NCI-H2029 (cell line): ENCODE measurements at regions not wholly inside any gene's neighbourhood (a gene's known extent, or its start where the extent isn't known, plus 50 kb on each side); places are given as distances from the start of the nearest gene placed in this dataset.
"Not testable (repeated sequence)": the region's sequence is repeated elsewhere in the genome, so short reads cannot be mapped to it uniquely, and the experiment has no call there.

Source experiments
- DNase-seq: peaks from one replicate; lab custom pipeline; 2025; lab: John Stamatoyannopoulos, UW

DNA sequence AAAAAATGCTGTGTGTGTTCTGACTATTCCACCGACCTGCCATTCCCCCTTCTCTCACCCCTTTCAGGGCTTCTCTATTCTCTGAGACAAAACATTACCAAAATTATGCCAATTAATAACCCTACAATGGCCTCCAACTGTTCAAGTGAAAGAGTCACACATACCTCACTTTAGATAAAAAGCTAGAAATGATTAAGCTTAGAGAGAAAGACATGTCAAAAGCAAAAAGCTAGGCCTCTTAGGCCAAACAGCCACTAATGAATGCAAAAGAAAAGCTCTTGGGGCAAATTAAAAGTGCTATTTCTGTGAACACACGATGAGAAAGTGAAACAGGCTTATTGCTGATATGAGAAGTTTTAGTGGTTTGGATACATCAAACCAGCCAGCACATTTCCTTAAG lies 279.6 kb upstream of the GRAMD2B start:
- DNase-seq = no peak

DNA sequence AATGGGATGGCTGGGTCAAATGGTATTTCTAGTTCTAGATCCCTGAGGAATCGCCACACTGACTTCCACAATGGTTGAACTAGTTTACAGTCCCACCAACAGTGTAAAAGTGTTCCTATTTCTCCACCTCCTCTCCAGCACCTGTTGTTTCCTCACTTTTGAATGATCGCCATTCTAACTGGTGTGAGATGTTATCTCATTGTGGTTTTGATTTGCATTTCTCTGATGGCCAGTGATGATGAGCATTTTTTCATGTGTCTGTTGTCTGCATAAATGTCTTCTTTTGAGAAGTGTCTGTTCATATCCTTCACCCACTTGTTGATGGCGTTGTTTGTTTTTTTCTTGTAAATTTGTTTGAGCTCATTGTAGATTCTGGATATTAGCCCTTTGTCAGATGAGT lies 272.9 kb upstream of the GRAMD2B start:
- not testable (repeated sequence) for DNase-seq

GRCh38 chr5:126155298-126155697 lies 267.9 kb upstream of the GRAMD2B start:
- not testable (repeated sequence) for DNase-seq

DNA sequence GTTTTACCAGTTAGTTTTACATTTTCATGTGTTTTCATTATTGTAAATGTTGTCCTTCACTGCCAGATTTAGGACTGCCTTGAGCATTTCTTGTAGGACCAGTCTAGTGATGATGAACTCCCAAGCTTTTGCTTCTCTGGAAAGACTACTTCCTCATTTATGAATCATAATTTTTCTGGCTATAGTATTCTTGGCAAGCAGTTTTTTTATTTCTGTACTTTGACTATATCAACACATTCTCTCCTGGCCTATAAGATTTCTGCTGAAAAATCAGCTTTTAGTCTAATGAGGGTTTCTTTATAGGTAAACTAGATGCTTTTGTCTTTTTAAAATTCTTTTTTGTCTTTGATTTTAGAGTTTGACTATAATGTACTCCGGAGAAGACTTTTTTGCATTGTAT lies 256.8 kb upstream of the GRAMD2B start:
- DNase-seq = no peak

DNA sequence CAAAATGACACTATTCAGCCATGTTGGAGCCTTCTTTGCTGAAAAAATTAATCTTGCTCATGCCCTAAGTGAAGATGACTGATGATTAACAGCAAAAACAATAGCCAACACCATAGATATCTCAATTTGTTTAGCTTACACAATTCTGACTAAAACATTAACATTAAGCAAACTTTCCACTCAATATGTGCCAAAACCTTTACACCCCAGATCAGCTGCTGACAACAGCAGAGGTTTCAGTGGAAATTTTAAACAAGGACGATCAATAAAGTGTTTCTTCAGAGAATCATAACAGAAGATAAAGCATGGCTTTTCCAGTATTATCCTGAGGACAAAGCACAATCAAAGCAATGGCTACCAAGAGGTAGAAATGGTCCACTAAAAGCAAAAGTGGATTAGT lies 254.4 kb upstream of the GRAMD2B start:
- DNase-seq = no peak

DNA sequence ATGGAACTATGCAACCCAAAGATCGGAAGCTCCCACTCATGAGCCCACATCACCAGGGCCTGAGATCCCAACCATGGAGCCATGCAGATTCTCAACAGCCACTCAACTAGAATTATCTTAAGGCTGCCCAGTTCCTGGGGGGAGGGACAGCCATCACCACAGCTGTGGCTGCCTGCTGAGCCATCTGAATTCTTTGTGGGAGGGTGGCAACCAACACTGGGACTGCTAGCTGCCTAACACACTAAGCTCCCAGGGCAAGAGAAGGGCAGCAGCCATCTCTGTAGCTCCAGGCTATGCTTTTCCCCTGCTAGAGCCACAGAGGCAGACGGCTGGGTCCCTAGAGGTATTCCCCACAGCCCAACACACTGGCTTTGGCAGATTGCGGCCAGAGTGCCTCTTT lies 251.3 kb upstream of the GRAMD2B start:
- no peak for DNase-seq

DNA sequence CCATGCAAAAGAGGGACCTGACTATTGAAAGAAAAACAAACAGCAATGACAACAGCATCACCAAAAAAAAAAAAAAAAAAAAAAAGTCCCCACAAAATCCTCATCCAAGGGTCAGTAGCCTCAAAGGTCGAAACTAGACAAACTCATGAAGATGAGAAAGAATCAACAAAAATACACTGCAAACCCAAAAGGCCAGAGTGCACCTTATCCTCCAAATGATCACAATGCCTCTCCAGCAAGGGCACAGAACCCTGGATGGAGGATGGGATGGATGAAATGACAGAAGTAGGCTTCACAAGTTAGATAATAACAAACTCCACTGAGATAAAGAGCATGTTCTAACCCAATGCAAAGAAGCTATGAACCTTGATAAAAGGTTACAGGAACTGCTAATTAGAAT lies 250.4 kb upstream of the GRAMD2B start:
- no peak for DNase-seq

- DNase-seq = no peak
Measured at GRCh38 chr5:126178521-126178920, 244.7 kb upstream of the GRAMD2B start.

DNA sequence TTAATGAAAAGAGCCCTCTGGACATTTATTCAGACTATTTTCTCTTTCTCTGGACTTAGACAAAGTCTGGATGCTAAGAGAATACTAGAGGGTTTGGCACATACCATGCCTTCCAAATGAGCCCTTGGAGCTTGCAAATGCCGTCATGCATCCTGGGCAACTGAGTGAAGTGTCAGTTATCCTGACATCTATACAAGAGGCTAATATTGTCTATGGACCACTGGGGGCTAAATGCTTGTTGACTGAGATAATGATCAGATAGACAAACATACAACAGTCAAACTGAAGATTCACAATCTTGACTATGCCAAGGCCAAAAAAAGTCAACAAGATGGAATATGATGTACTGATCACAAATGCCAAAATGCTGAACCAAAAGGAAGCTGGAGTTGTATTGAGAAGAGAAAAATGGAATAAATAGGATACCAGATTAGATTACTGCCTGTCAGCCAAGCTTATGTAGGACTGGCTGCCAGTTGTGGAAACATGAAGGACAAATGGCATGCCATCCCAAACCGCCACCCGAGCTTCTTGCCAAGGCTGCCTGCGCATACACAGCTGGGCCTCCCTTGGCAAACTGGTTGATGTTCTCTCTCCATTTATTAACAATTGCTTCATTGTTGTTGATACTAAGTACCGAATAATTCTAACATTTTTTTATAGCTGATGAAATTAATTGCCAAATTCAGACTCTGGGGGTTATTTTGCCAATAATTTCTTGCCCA lies 240.1 kb upstream of the GRAMD2B start:
- no peak for DNase-seq

GRCh38 chr5:126184474-126184873 lies 238.7 kb upstream of the GRAMD2B start:
- DNase-seq = no peak

- no peak for DNase-seq
Measured at GRCh38 chr5:126186210-126186609, 237.0 kb upstream of the GRAMD2B start.

- no peak for DNase-seq
Measured at GRCh38 chr5:126188804-126189203, 234.4 kb upstream of the GRAMD2B start.

DNA sequence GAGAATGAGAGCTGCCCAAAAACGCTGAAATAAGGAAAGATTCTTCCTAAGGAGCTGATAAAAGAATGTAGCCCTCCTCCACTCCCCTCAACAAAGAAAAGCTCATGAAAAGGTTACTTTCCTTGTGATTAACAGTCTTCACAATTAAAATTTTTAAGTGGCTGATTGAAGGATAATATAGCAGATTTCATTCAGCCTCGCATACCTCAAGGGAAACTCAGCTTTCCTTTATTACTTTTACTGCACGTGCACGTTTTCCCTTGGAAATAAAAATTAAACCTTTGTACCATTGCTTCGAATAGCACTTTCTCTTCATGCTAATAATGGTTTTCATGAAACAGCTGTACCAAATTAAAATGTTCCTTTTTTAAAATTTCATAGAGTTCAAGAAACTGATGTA lies 234.0 kb upstream of the GRAMD2B start:
- no peak for DNase-seq

- no peak for DNase-seq
Measured at GRCh38 chr5:126189862-126190261, 233.3 kb upstream of the GRAMD2B start.

- no peak for DNase-seq
Measured at GRCh38 chr5:126192226-126192625, 231.0 kb upstream of the GRAMD2B start.

GRCh38 chr5:126195410-126196100 lies 227.7 kb upstream of the GRAMD2B start:
- DNase-seq = no peak

- peak; percentile 18 for DNase-seq
Measured at GRCh38 chr5:126198531-126198930, 224.7 kb upstream of the GRAMD2B start.

DNA sequence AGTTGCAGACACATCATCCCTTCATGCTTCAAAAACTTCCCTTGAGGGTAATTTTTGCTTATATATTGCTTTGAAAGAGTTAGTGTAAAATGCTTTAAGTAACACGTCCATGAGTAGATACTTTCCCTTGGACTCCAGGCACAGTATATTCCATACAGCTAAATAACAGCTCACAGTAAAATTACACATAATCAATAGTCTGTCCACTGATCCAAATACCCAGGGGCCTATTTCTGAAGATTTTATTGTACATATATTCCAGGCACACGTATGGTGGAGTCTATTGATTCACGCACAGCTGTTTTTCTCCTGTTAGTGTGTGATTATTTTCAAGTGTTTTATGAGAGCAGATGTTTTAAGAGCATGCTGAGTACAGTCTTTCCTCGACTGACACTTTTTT lies 223.7 kb upstream of the GRAMD2B start:
- no peak for DNase-seq

DNA sequence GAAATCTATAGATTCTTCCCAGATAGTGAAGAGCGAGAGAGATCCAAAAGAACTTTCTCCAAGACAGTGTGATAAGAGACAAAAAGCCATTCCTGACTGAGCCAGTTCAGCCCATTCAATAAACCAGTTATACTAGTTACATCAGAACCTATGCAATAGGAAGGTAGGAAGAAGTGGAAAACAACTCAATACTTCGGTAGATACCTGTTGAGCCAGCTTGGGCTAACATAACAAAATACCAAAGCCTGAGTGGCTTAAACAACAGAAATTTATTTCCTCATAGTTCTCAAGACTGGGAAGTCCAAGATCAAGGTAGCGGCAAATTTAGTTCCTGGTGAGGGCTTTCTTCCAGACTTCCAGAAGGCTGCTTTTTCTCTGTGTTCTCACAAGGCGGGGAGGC lies 214.5 kb upstream of the GRAMD2B start:
- DNase-seq = no peak

- DNase-seq = no peak
Measured at GRCh38 chr5:126210955-126211354, 212.3 kb upstream of the GRAMD2B start.

DNA sequence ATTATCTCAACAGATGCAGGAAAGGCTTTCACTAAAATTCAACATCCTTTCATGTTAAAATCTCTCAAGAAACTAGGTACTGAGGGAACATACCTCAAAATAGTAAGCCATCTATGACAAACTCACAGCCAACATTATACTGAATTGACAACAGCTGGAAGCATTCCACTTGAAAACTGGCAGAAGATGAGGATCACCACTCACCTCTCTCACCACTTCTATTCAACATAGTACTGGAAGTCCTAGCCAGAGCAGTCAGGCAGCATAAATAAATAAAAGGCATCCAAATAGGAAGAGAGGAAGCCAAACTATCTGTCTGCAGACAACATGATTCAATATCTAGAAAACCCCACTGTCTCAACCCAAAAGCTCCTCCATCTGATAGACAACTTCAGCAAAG lies 203.6 kb upstream of the GRAMD2B start:
- DNase-seq = no peak

- no peak for DNase-seq
Measured at GRCh38 chr5:126220725-126221124, 202.5 kb upstream of the GRAMD2B start.

- no peak for DNase-seq
Measured at GRCh38 chr5:126228934-126229333, 194.3 kb upstream of the GRAMD2B start.

DNA sequence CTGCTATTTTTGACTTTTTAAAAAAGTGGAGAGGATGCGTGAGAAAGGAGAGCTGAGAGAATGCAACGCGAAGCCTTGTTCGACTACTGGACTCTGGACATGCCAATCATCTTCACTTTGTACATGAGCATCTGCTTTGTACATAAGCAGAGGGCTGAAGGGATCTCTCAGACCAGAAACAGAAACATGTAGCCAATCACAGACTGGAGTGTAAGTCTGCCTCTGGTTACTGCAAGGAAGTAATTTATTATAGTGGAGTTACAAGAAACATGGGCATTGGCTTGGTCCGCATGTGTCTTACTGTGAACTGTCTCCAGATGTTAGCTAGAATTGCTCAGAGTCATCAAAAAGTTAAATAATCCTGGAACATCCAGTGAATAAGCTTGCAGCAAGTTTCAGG lies 190.0 kb upstream of the GRAMD2B start:
- no peak for DNase-seq
